ACC112 (cell line): ENCODE measurements at regions not wholly inside any gene's neighbourhood (a gene's known extent, or its start where the extent isn't known, plus 50 kb on each side); places are given as distances from the start of the nearest gene placed in this dataset.

Experiments
- H2AFZ ChIP-seq: fragments of 200-600 bp; sonication (generic); one replicate; pipeline ENCODE4 v1.6.0; 2017; ENCODE audit warnings: antibody characterized with exemption, low read length; ENCODE audit not compliant: unreplicated experiment
- H3K27ac ChIP-seq: fragments of 200-600 bp; sonication (generic); 2 replicates; pipeline ENCODE4 v1.5.1; 2014; ENCODE audit warnings: low read depth, mild to moderate bottlenecking, antibody characterized with exemption, low read length, moderate library complexity
- H3K27me3 ChIP-seq: fragments of 200-600 bp; sonication (generic); 2 replicates; pipeline ENCODE4 v1.6.1; 2014; ENCODE audit warnings: mild to moderate bottlenecking, antibody characterized with exemption, low read length, moderate library complexity, mixed read lengths; ENCODE audit not compliant: insufficient read depth
- H3K36me3 ChIP-seq: fragments of 200-600 bp; sonication (generic); 2 replicates; pipeline ENCODE4 v1.6.1; 2016; ENCODE audit warnings: mild to moderate bottlenecking, antibody characterized with exemption, low read length, moderate library complexity, mixed read lengths; ENCODE audit not compliant: insufficient read depth
- H3K4me1 ChIP-seq: fragments of 200-600 bp; sonication (generic); one replicate; pipeline ENCODE4 v1.6.1; 2016; ENCODE audit warnings: low read length, mixed read lengths; ENCODE audit not compliant: insufficient read depth, unreplicated experiment, control insufficient read depth
- H3K4me3 ChIP-seq: fragments of 200-600 bp; sonication (generic); 2 replicates; pipeline ENCODE4 v1.5.1; 2014; ENCODE audit warnings: mild to moderate bottlenecking, low read depth, low read length
- H3K79me2 ChIP-seq: fragments of 200-600 bp; sonication (generic); one replicate; pipeline ENCODE4 v1.6.0; 2016; ENCODE audit warnings: low read length; ENCODE audit not compliant: control insufficient read depth, unreplicated experiment, insufficient read depth

- Histone ChIP-seq H3K36me3 (no peaks in the 10 kb centered on the region), H3K27ac (no peak overlapping the region), H3K4me3 (no peak overlapping the region), H3K4me1 (no peaks in the 10 kb centered on the region), H2AFZ (no peak overlapping the region), H3K27me3 (no peaks in the 10 kb centered on the region), H3K79me2 (no peaks in the 10 kb centered on the region)
Measured at GRCh38 chr4:57682275-57682674, 572.1 kb upstream of the IGFBP7 start.

GRCh38 chr4:57679969-57680368 is 569.8 kb upstream of the IGFBP7 start:
- Histone ChIP-seq H3K27me3 (no peaks in the 10 kb centered on the region), H3K4me1 (no peaks in the 10 kb centered on the region)

GRCh38 chr4:57676394-57676793 is 566.2 kb upstream of the IGFBP7 start:
- Histone ChIP-seq H2AFZ (no peak overlapping the region), H3K4me3 (no peak overlapping the region), H3K4me1 (no peaks in the 10 kb centered on the region), H3K27me3 (no peaks in the 10 kb centered on the region), H3K36me3 (no peaks in the 10 kb centered on the region), H3K27ac (no peak overlapping the region), H3K79me2 (no peaks in the 10 kb centered on the region)

More at GRCh38 chr4:57679969-57680368, 569.8 kb upstream of the IGFBP7 start:
- no peak overlapping the region for H2AFZ ChIP-seq
- no peak overlapping the region for H3K4me3 ChIP-seq
- no peaks in the 10 kb centered on the region for H3K79me2 ChIP-seq
- no peak overlapping the region for H3K27ac ChIP-seq
- no peaks in the 10 kb centered on the region for H3K36me3 ChIP-seq

GRCh38 chr4:57672846-57673433 is 562.8 kb upstream of the IGFBP7 start:
- no peaks in the 10 kb centered on the region for H3K27me3 ChIP-seq
- H3K4me1 ChIP-seq, result no peaks in the 10 kb centered on the region
- no peak overlapping the region for H3K27ac ChIP-seq
- H3K79me2 ChIP-seq, result no peaks in the 10 kb centered on the region
- no peak overlapping the region for H2AFZ ChIP-seq
- H3K36me3 ChIP-seq, result no peaks in the 10 kb centered on the region
- H3K4me3 ChIP-seq, result no peak overlapping the region

GRCh38 chr4:57668621-57669020 is 558.4 kb upstream of the IGFBP7 start:
- no peak overlapping the region for H3K27ac ChIP-seq
- H3K36me3 ChIP-seq, result no peaks in the 10 kb centered on the region
- H2AFZ ChIP-seq, result no peak overlapping the region
- H3K79me2 ChIP-seq, result no peaks in the 10 kb centered on the region
- no peaks in the 10 kb centered on the region for H3K27me3 ChIP-seq
- H3K4me1 ChIP-seq, result no peaks in the 10 kb centered on the region
- H3K4me3 ChIP-seq, result no peak overlapping the region

- H3K27me3 ChIP-seq, result no peaks in the 10 kb centered on the region
- H3K4me3 ChIP-seq, result no peak overlapping the region
- no peaks in the 10 kb centered on the region for H3K36me3 ChIP-seq
- no peak overlapping the region for H3K27ac ChIP-seq
- no peaks in the 10 kb centered on the region for H3K4me1 ChIP-seq
- H3K79me2 ChIP-seq, result no peaks in the 10 kb centered on the region
- H2AFZ ChIP-seq, result no peak overlapping the region
Measured at GRCh38 chr4:57665806-57666205, 555.6 kb upstream of the IGFBP7 start.

GRCh38 chr4:57661517-57662090 is 551.4 kb upstream of the IGFBP7 start:
- Histone ChIP-seq H3K4me1 (no peaks in the 10 kb centered on the region), H3K4me3 (no peak overlapping the region), H3K36me3 (no peaks in the 10 kb centered on the region), H3K27ac (no peak overlapping the region), H2AFZ (no peak overlapping the region), H3K79me2 (no peaks in the 10 kb centered on the region), H3K27me3 (no peaks in the 10 kb centered on the region)

GRCh38 chr4:57658673-57659072 is 548.5 kb upstream of the IGFBP7 start:
- H3K27ac ChIP-seq, result no peak overlapping the region
- no peaks in the 10 kb centered on the region for H3K36me3 ChIP-seq
- no peaks in the 10 kb centered on the region for H3K79me2 ChIP-seq
- no peak overlapping the region for H2AFZ ChIP-seq
- no peak overlapping the region for H3K4me3 ChIP-seq
- H3K4me1 ChIP-seq, result no peaks in the 10 kb centered on the region
- no peaks in the 10 kb centered on the region for H3K27me3 ChIP-seq

- Histone ChIP-seq H3K79me2 (no peaks in the 10 kb centered on the region), H3K4me1 (no peaks in the 10 kb centered on the region), H3K27ac (no peak overlapping the region), H3K4me3 (no peak overlapping the region), H3K27me3 (no peaks in the 10 kb centered on the region), H3K36me3 (no peaks in the 10 kb centered on the region), H2AFZ (no peak overlapping the region)
Measured at GRCh38 chr4:57658188-57658587, 548.0 kb upstream of the IGFBP7 start.

- Histone ChIP-seq H3K27me3 (no peaks in the 10 kb centered on the region), H2AFZ (no peak overlapping the region), H3K79me2 (no peaks in the 10 kb centered on the region), H3K36me3 (no peaks in the 10 kb centered on the region), H3K4me1 (no peaks in the 10 kb centered on the region), H3K4me3 (no peak overlapping the region), H3K27ac (no peak overlapping the region)
Measured at GRCh38 chr4:57655342-57655741, 545.2 kb upstream of the IGFBP7 start.

- Histone ChIP-seq H3K27me3 (no peaks in the 10 kb centered on the region), H2AFZ (no peak overlapping the region), H3K79me2 (no peaks in the 10 kb centered on the region), H3K36me3 (no peaks in the 10 kb centered on the region), H3K27ac (no peak overlapping the region), H3K4me3 (no peak overlapping the region), H3K4me1 (no peaks in the 10 kb centered on the region)
Measured at GRCh38 chr4:57652779-57653178, 542.6 kb upstream of the IGFBP7 start.
